GM12878 (cell line): ENCODE measurements at regions not wholly inside any gene's neighbourhood (a gene's known extent, or its start where the extent isn't known, plus 50 kb on each side); places are given as distances from the start of the nearest gene placed in this dataset.

Experiments used
- ATAC-seq: fragments of 200-7000 bp; cut with Tn5 transposase; 3 replicates; pipeline ENCODE4 v1.9.1; 2020; ENCODE audit warnings: mild to moderate bottlenecking, moderate library complexity
- BruUV-seq: library from RNA; stranded (reverse); fragments of 400-500 nt; replicated peaks from 2 replicates; lab custom pipeline; 2021; lab: Mats Ljungman, UMichigan
- CTCF ChIA-PET: fragments of 300-600 bp; sonication (Branson Sonifier 250); formaldehyde crosslinking; extraction: SDS; loops from one replicate; lab custom pipeline; 2021; ENCODE audit warnings: inconsistent platforms; lab: Yijun Ruan, JAX
- POLR2A ChIA-PET: fragments of 350-600 bp; formaldehyde crosslinking; extraction: SDS; loops from one replicate; lab custom pipeline; 2021; ENCODE audit warnings: inconsistent platforms; lab: Charles Lee
- RAD21 ChIA-PET: fragments of 300-600 bp; sonication (Branson Sonifier 250); formaldehyde crosslinking; loops from one replicate; lab custom pipeline; 2023; ENCODE audit warnings: antibody characterized with exemption; ENCODE audit not compliant: unreplicated experiment; lab: Charles Lee
- SMC1A ChIA-PET: fragments of 300-600 bp; sonication (Branson Sonifier 250); formaldehyde crosslinking; loops from one replicate; lab custom pipeline; 2023; ENCODE audit not compliant: unreplicated experiment, uncharacterized antibody; lab: Charles Lee
- DNase-seq: peaks from one replicate; pipeline ENCODE4 v3.0.0-alpha.2; 2011; ENCODE audit warnings: low read depth, low spot score
- FAIRE-seq: peaks from 3 replicates; lab custom pipeline; 2011; peaks lifted over from hg19 to GRCh38; lab: Jason Lieb, UNC
- H2AFZ ChIP-seq: 2 replicates; pipeline ENCODE4 v1.6.0; 2011; ENCODE audit warnings: low read depth, low read length, control low read depth; ENCODE audit not compliant: control insufficient read depth
- H3K27ac ChIP-seq: 2 replicates; pipeline ENCODE4 v1.5.1; 2011; ENCODE audit warnings: control low read depth; ENCODE audit not compliant: control insufficient read depth, insufficient read depth
- H3K27me3 ChIP-seq, 2 experiments: replicated peaks in 1 of 2; 2 replicates each; pipeline versions ENCODE4 v1.6.0 to v1.6.1; 2011; ENCODE audit warnings: low read length in 1 of 2; ENCODE audit not compliant: control insufficient read depth in 2 of 2, insufficient read depth in 2 of 2
- H3K36me3 ChIP-seq, 2 experiments: 2 replicates each; pipeline ENCODE4 v1.5.1; 2011; ENCODE audit warnings: low read length in 1 of 2; ENCODE audit not compliant: control insufficient read depth in 2 of 2, insufficient read depth in 2 of 2
- H3K4me1 ChIP-seq: 2 replicates; pipeline ENCODE4 v1.6.1; 2011; ENCODE audit warnings: mild to moderate bottlenecking, low read length, moderate library complexity, mixed read lengths; ENCODE audit not compliant: control insufficient read depth, insufficient read depth
- H3K4me2 ChIP-seq: 2 replicates; pipeline ENCODE4 v1.6.0; 2011; ENCODE audit warnings: control low read depth; ENCODE audit not compliant: control insufficient read depth, insufficient read depth
- H3K4me3 ChIP-seq: fragments of 200-600 bp; sonication (generic); 2 replicates; pipeline ENCODE4 v1.5.1; 2016
- H3K79me2 ChIP-seq: 2 replicates; pipeline ENCODE4 v1.6.0; 2011; ENCODE audit warnings: low read length; ENCODE audit not compliant: control insufficient read depth, insufficient read depth
- H3K9ac ChIP-seq: 2 replicates; pipeline ENCODE4 v1.8.0; 2011; ENCODE audit warnings: low read length, control low read depth, mixed read lengths; ENCODE audit not compliant: control insufficient read depth, insufficient read depth
- H3K9me3 ChIP-seq: replicated peaks from 3 replicates; pipeline ENCODE4 v1.5.1; 2011; ENCODE audit warnings: mild to moderate bottlenecking, low read length; ENCODE audit not compliant: control insufficient read depth, insufficient read depth
- H4K20me1 ChIP-seq: 2 replicates; pipeline ENCODE4 v1.6.0; 2011; ENCODE audit not compliant: control insufficient read depth, insufficient read depth
- BCL11A ChIP-seq: IDR thresholded peaks from 2 replicates; pipeline ENCODE4 v1.6.1; 2011; ENCODE audit warnings: low read depth, low read length
- CEBPB ChIP-seq, 2 experiments: fragments of 150-350 bp in 1 of 2; IDR thresholded peaks; 2 replicates each; pipeline ENCODE4 v1.6.1; 2012 to 2014; ENCODE audit warnings: low read depth in 2 of 2, low read length in 2 of 2, borderline replicate concordance in 1 of 2, inconsistent platforms in 1 of 2
- CHD4 ChIP-seq: fragments of 200-600 bp; sonication (generic); IDR thresholded peaks from 2 replicates; pipeline ENCODE4 v1.6.1; 2016; ENCODE audit warnings: mild to moderate bottlenecking
- ETV6 ChIP-seq, 2 experiments: fragments of 450-650 bp in 1 of 2; IDR thresholded peaks in 1 of 2; conservative IDR thresholded peaks in 1 of 2; 2 replicates each; pipeline ENCODE4 v1.6.1; 2014; ENCODE audit warnings: antibody characterized with exemption in 1 of 2, borderline replicate concordance in 1 of 2, low read depth in 1 of 2, mild to moderate bottlenecking in 1 of 2, moderate library complexity in 1 of 2
- FOXK2 ChIP-seq: fragments of 450-650 bp; IDR thresholded peaks from 2 replicates; pipeline ENCODE4 v1.6.1; 2017; ENCODE audit warnings: mild to moderate bottlenecking, moderate library complexity
- IRF3 ChIP-seq: fragments of 450-650 bp; IDR thresholded peaks from 2 replicates; pipeline ENCODE4 v1.6.1; 2014; ENCODE audit warnings: mild to moderate bottlenecking
- JUNB ChIP-seq: IDR thresholded peaks from 2 replicates; pipeline ENCODE4 v1.6.1; 2016; ENCODE audit warnings: antibody characterized with exemption, mild to moderate bottlenecking
- KDM1A ChIP-seq: fragments of 200-600 bp; sonication (generic); IDR thresholded peaks from 2 replicates; pipeline ENCODE4 v1.6.1; 2016; ENCODE audit warnings: borderline replicate concordance
- MTA2 ChIP-seq: fragments of 450-650 bp; IDR thresholded peaks from 2 replicates; pipeline ENCODE4 v1.6.1; 2016; ENCODE audit warnings: low read depth, mild to moderate bottlenecking, moderate library complexity
- MYC ChIP-seq: IDR thresholded peaks from 2 replicates; pipeline ENCODE4 v1.6.1; 2011; ENCODE audit warnings: mild to moderate bottlenecking, low read length, moderate library complexity, inconsistent platforms; ENCODE audit not compliant: insufficient read depth, insufficient replicate concordance, insufficient read length, severe bottlenecking
- PKNOX1 ChIP-seq: fragments of 450-650 bp; IDR thresholded peaks from 2 replicates; pipeline ENCODE4 v1.6.1; 2016; ENCODE audit warnings: mild to moderate bottlenecking
- SIX5 ChIP-seq: IDR thresholded peaks from 2 replicates; pipeline ENCODE4 v1.6.1; 2011; ENCODE audit warnings: mild to moderate bottlenecking, low read depth, low read length, moderate library complexity; ENCODE audit not compliant: severe bottlenecking
- SRF ChIP-seq, 2 experiments: IDR thresholded peaks; 2 replicates each; pipeline ENCODE4 v1.6.1; 2011; ENCODE audit warnings: low read depth in 2 of 2, low read length in 2 of 2, mild to moderate bottlenecking in 1 of 2, moderate library complexity in 1 of 2
- TCF7 ChIP-seq: IDR thresholded peaks from 2 replicates; pipeline ENCODE4 v1.6.1; 2014; ENCODE audit warnings: antibody characterized with exemption, borderline replicate concordance
- ZNF24 ChIP-seq: fragments of 450-650 bp; IDR thresholded peaks from 2 replicates; pipeline ENCODE4 v1.6.1; 2017; ENCODE audit warnings: antibody characterized with exemption, mild to moderate bottlenecking
- ZNF274 ChIP-seq: IDR thresholded peaks from one replicate; pipeline ENCODE4 v1.8.0; 2011; ENCODE audit not compliant: insufficient read length, insufficient read depth
- WGBS: methylation state at CpG from one replicate; pipeline ENCODE4 v1.1.6; 2016; ENCODE audit warnings: low lambda C conversion rate; ENCODE audit not compliant: insufficient replicate concordance, insufficient coverage; ENCODE audit errors: missing lambda C conversion rate; 5-methylcytosine and 5-hydroxymethylcytosine counted together
- in situ Hi-C: fragments of 300-500 bp; cut with MboI; formaldehyde crosslinking; loops from 9 replicates; pipeline ENCODE4 v1.14.3; 2018; ENCODE audit warnings: mixed read lengths
- intact Hi-C: fragments of 100-400 bp; cut with micrococcal nuclease; formaldehyde crosslinking; loops from one replicate; pipeline ENCODE4 v1.14.2; 2022; ENCODE audit not compliant: unreplicated experiment

- no peak overlapping the region for H3K27ac ChIP-seq
- 31% methylated on average over 5 of the region's 5 CpGs for WGBS
- POLR2A ChIA-PET = no interaction called here
- no peak overlapping the region for H3K4me3 ChIP-seq
- no peak overlapping the region for H2AFZ ChIP-seq
- intact Hi-C loops (no loop called here), in situ Hi-C loops (no loop called here)
- H3K4me1 ChIP-seq = no peaks in the 10 kb centered on the region
- no peak overlapping the region for H3K9ac ChIP-seq
- TF ChIP-seq SIX5 (no peak), CHD4 (no peak), FOXK2 (no peak), PKNOX1 (no peak), KDM1A (no peak), SRF (IDR thresholded peaks at IDR 0.05; ENCODE audit: low read depth in 2 of 2, low read length in 2 of 2) (no peak), BCL11A (no peak), MTA2 (no peak), CEBPB (IDR thresholded peaks at IDR 0.05; ENCODE audit: borderline replicate concordance in 1 of 2, low read depth in 2 of 2, low read length in 2 of 2) (no peak), ZNF274 (no peak), ZNF24 (no peak), JUNB (no peak), IRF3 (no peak), TCF7 (no peak), ETV6 (conservative IDR thresholded peaks at IDR 0.05 in 1 of 2, IDR thresholded peaks at IDR 0.05 in 1 of 2; ENCODE audit: borderline replicate concordance in 1 of 2, low read depth in 1 of 2) (no peak), MYC (no peak)
- SMC1A ChIA-PET = no interaction called here
- RAD21 ChIA-PET = no interaction called here
- CTCF ChIA-PET = interaction anchor here (0.8 kb wide), 1 partner anchor 72 kb away, joined by 3 read pairs; no protein-coding TSS in a partner anchor
- no peak overlapping the region for H3K4me2 ChIP-seq
- no peaks in the 10 kb centered on the region for H4K20me1 ChIP-seq
- no peaks in the 10 kb centered on the region for H3K36me3 ChIP-seq
- H3K79me2 ChIP-seq = no peaks in the 10 kb centered on the region
- DNase-seq (no peak), ATAC-seq (no peak), FAIRE-seq (no peak)
- no peaks in the 10 kb centered on the region for H3K27me3 ChIP-seq
- BruUV-seq = no TSS peak
- H3K9me3 ChIP-seq = no peaks in the 10 kb centered on the region
Measured at GRCh38 chr2:151166410-151166809, 95.3 kb downstream of the RBM43 start.
